ENCODE measurements at regions not wholly inside any gene's neighbourhood (a gene's known extent, or its start where the extent isn't known, plus 50 kb on each side); places are given as distances from the start of the nearest gene placed in this dataset.

DNA sequence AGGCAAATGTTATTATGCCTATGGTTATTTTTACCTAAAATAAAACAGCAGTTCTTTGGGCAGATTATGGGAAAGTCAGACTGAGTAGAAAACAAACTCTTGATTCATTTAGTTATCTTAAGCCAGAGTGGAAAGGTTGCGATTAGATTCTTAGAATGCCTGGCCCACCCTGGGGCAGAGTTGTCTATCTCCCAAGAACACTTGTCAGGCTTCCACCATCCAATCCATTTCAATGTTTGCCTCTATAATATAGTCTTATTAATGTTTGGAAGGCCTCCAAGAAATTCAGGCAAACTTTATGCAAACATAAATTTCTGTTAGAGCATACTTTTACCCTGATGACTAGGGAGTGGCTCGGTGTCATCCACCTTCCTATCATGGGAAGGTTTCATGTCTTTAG lies 207.0 kb downstream of the SLITRK6 start:
- no peak for TF ChIP-seq POLR2A (IDR thresholded peaks at IDR 0.05; ENCODE audit: low read depth, low read length)
- TF ChIP-seq TAF1 (IDR thresholded peaks at IDR 0.05; ENCODE audit: low read depth, low read length) = no peak
- no peak for TF ChIP-seq SPI1 (IDR thresholded peaks at IDR 0.05; ENCODE audit: low read depth, low read length)
- no peak for TF ChIP-seq POLR2AphosphoS5 (IDR thresholded peaks at IDR 0.05; ENCODE audit: low read depth, low read length)
- TF ChIP-seq POU2F2 (IDR thresholded peaks at IDR 0.05; ENCODE audit: low read depth, low read length) = no peak
- no peak for TF ChIP-seq PAX5 (IDR thresholded peaks at IDR 0.05; ENCODE audit: insufficient read depth, low read length, severe bottlenecking)

All from GM12891 (cell line).